Endodermal cell (in vitro differentiated cells): ENCODE measurements at regions not wholly inside any gene's neighbourhood (a gene's known extent, or its start where the extent isn't known, plus 50 kb on each side); places are given as distances from the start of the nearest gene placed in this dataset.
"Not testable (repeated sequence)": the region's sequence is repeated elsewhere in the genome, so short reads cannot be mapped to it uniquely, and the experiment has no call there.

Experiments used
- DNase-seq: peaks from one replicate; pipeline ENCODE4 v3.0.0-alpha.2; 2017
- H3K27ac ChIP-seq: 2 replicates; pipeline ENCODE4 v1.5.1; 2013; ENCODE audit warnings: mild to moderate bottlenecking, low read depth, low read length, moderate library complexity
- H3K27me3 ChIP-seq: 2 replicates; pipeline ENCODE4 v1.6.1; 2013; ENCODE audit warnings: mild to moderate bottlenecking, low read length, moderate library complexity; ENCODE audit not compliant: insufficient read depth, control insufficient read depth, poor library complexity, severe bottlenecking
- H3K36me3 ChIP-seq: 2 replicates; pipeline ENCODE4 v1.7.0; 2013; ENCODE audit warnings: mild to moderate bottlenecking, low read length, moderate library complexity; ENCODE audit not compliant: control insufficient read depth, insufficient read depth
- H3K4me1 ChIP-seq: one replicate; pipeline ENCODE4 v1.7.0; 2013; ENCODE audit warnings: low read length; ENCODE audit not compliant: control insufficient read depth, insufficient read depth
- H3K4me3 ChIP-seq: 2 replicates; pipeline ENCODE4 v1.5.1; 2013; ENCODE audit warnings: mild to moderate bottlenecking, low read length, moderate library complexity
- H3K9ac ChIP-seq: 2 replicates; pipeline ENCODE4 v1.6.1; 2013; ENCODE audit warnings: mild to moderate bottlenecking, low read length, moderate library complexity; ENCODE audit not compliant: poor library complexity, severe bottlenecking; ENCODE audit errors: extremely low read depth
- H3K9me3 ChIP-seq: 2 replicates; pipeline ENCODE4 v1.6.1; 2013; ENCODE audit warnings: mild to moderate bottlenecking, low read length, moderate library complexity; ENCODE audit not compliant: control insufficient read depth
- H3K27ac Mint-ChIP-seq: 2 replicates; pipeline ENCODE4 v1.8.0; 2020; ENCODE audit warnings: mixed read lengths
- H3K27me3 Mint-ChIP-seq: 2 replicates; pipeline ENCODE4 v1.8.0; 2021; ENCODE audit warnings: mild to moderate bottlenecking, mixed read lengths; ENCODE audit not compliant: insufficient read depth
- H3K36me3 Mint-ChIP-seq: 2 replicates; pipeline ENCODE4 v1.8.0; 2020; ENCODE audit warnings: low read depth, mixed read lengths
- H3K4me1 Mint-ChIP-seq: 2 replicates; pipeline ENCODE4 v1.8.0; 2020; ENCODE audit warnings: mixed read lengths
- H3K4me3 Mint-ChIP-seq: 2 replicates; pipeline ENCODE4 v1.8.0; 2020; ENCODE audit warnings: mild to moderate bottlenecking, moderate library complexity, mixed read lengths
- H3K9me3 Mint-ChIP-seq: 2 replicates; pipeline ENCODE4 v1.8.0; 2020; ENCODE audit warnings: mild to moderate bottlenecking, mixed read lengths
- WGBS, 2 experiments: methylation state at CpG; one replicate each; pipeline versions ENCODE4 v1.1.5 to v1.1.7; 2013; ENCODE audit warnings: missing lambda C conversion rate in 2 of 2, mixed read lengths in 1 of 2; ENCODE audit not compliant: insufficient coverage in 1 of 2, insufficient read length in 1 of 2; 5-methylcytosine and 5-hydroxymethylcytosine counted together
- TF ChIP-seq, protein P1 (sequence below): fragments of 200-600 bp; sonication (generic); conservative IDR thresholded peaks from 2 replicates; pipeline ENCODE4 v1.5.0; 2021; ENCODE audit warnings: antibody characterized with exemption, mild to moderate bottlenecking

DNA sequence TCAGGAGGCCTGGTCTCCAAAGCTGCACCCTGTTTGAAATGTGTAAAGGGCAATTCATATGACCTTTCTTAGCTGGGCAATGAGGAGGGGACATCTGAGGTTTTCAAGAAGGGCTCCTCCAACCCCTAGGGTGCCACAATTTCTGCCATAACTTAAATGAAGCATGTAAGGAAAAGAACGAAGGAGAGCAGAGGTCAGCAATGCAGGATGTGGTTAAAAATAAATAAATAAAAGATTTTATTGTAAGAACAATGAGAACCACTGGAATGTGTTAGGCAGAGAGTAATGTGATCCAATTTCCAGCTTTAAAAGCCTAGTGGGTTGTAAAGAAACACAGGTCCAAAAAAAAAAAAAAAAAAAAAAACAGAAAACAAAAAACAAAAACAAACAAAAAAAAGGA is 673.1 kb downstream of the TNS3 start:
- Mint-ChIP-seq H3K9me3 (no peaks in the 10 kb centered on the region), H3K27ac (no peak overlapping the region), H3K4me3 (no peak overlapping the region), H3K27me3 (no peaks in the 10 kb centered on the region), H3K4me1 (no peaks in the 10 kb centered on the region), H3K36me3 (no peaks in the 10 kb centered on the region)
- no peaks in the 10 kb centered on the region for H3K9me3 ChIP-seq
- DNase-seq: no peak
- TF ChIP-seq, protein P1, sequence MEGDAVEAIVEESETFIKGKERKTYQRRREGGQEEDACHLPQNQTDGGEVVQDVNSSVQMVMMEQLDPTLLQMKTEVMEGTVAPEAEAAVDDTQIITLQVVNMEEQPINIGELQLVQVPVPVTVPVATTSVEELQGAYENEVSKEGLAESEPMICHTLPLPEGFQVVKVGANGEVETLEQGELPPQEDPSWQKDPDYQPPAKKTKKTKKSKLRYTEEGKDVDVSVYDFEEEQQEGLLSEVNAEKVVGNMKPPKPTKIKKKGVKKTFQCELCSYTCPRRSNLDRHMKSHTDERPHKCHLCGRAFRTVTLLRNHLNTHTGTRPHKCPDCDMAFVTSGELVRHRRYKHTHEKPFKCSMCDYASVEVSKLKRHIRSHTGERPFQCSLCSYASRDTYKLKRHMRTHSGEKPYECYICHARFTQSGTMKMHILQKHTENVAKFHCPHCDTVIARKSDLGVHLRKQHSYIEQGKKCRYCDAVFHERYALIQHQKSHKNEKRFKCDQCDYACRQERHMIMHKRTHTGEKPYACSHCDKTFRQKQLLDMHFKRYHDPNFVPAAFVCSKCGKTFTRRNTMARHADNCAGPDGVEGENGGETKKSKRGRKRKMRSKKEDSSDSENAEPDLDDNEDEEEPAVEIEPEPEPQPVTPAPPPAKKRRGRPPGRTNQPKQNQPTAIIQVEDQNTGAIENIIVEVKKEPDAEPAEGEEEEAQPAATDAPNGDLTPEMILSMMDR: no peak
- no peaks in the 10 kb centered on the region for H3K27me3 ChIP-seq
- H3K36me3 ChIP-seq: no peaks in the 10 kb centered on the region
- H3K4me1 ChIP-seq: no peaks in the 10 kb centered on the region
- no peak overlapping the region for H3K4me3 ChIP-seq
- 92% methylated on average over 1 of the region's 1 CpG; no CpG with 5 or more reads in 1 of the 2 experiments for WGBS, 2 experiments
- no peak overlapping the region for H3K27ac ChIP-seq
- no peak overlapping the region for H3K9ac ChIP-seq

DNA sequence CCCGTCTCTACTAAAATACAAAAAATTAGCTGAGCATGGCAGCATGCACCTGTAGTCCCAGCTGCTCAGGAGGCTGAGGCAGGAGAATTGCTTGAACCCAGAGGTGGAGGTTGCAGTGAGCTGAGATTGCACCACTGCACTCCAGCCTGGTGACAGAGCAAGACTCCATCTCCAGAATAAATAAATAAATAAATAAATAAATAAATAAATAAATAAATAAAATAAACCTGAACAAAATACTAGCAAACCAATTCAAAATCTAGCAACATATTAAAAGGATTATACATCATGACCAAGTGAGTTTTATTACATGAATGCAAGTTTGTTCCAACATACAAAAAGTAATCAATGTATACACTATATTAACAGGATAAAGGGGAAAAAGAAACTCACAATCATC is 677.4 kb downstream of the TNS3 start:
- not testable (repeated sequence) for H3K9me3 Mint-ChIP-seq, H3K27me3 Mint-ChIP-seq

DNA sequence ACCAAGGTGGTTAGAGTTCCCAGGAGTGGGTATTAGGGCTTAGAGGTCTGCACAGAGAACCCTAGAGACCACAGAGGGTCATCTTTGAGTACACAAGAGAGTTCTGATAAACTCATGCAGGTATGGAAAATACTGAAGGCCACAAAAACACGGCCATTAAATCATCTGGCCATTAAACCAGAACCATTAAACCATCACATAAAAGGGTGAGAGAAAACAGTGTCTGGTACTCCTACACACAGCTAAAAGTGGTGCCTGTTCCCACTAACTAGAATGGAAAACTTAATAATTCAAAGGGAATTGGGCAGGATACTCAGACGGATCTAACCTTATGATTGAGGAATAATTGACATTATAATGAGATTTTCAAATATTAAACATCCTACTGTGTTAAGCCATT is 679.4 kb downstream of the TNS3 start:
- Histone ChIP-seq H3K9ac (no peak overlapping the region), H3K27ac (no peak overlapping the region), H3K4me3 (no peak overlapping the region), H3K9me3 (peaks cover 10% of the 10 kb centered on the region), H3K4me1 (no peaks in the 10 kb centered on the region), H3K36me3 (no peaks in the 10 kb centered on the region), H3K27me3 (no peaks in the 10 kb centered on the region)
- H3K36me3 Mint-ChIP-seq: no peaks in the 10 kb centered on the region
- WGBS, 2 experiments: 100% methylated on average over 2 of the region's 2 CpGs; no CpG with 5 or more reads in 1 of the 2 experiments
- H3K27me3 Mint-ChIP-seq: no peaks in the 10 kb centered on the region
- no peak overlapping the region for H3K4me3 Mint-ChIP-seq
- H3K27ac Mint-ChIP-seq: no peak overlapping the region
- no peaks in the 10 kb centered on the region for H3K4me1 Mint-ChIP-seq
- no peak for DNase-seq
- TF ChIP-seq, protein P1: no peak
- no peaks in the 10 kb centered on the region for H3K9me3 Mint-ChIP-seq

More for the DNA sequence above, 677.4 kb downstream of the TNS3 start:
- H3K27ac ChIP-seq, H3K36me3 ChIP-seq, H3K4me1 ChIP-seq, H3K9ac ChIP-seq, H3K4me1 Mint-ChIP-seq, DNase-seq, H3K9me3 ChIP-seq, H3K36me3 Mint-ChIP-seq, H3K27me3 ChIP-seq, H3K27ac Mint-ChIP-seq, H3K4me3 ChIP-seq, H3K4me3 Mint-ChIP-seq: not testable (repeated sequence)
- 100% methylated on average over 1 of the region's 1 CpG for WGBS, 2 experiments
